ENCODE measurements at regions not wholly inside any gene's neighbourhood (a gene's known extent, or its start where the extent isn't known, plus 50 kb on each side); places are given as distances from the start of the nearest gene placed in this dataset.

GRCh38 chr7:121761399-121761798 lies 111.6 kb upstream of the PTPRZ1 start:
- Histone ChIP-seq H3K36me3 (no peaks in the 10 kb centered on the region), H3K27ac (replicated peaks in 1 of 4) (no peak overlapping the region), H3K4me3 (no peak overlapping the region), H3K9me3 (peaks cover 0 to 3% (median 0%) of the 10 kb centered on the region in 4 donors), H3K27me3 (no peaks in the 10 kb centered on the region), H3K4me1 (no peaks in the 10 kb centered on the region)
- 55% methylated on average over 1 of the region's 1 CpG for WGBS
- DNase-seq (ENCODE audit: extremely low spot score): no peak
- intact Hi-C loops (cut with DNase I): no loop called here
- TF ChIP-seq POLR2A (IDR thresholded peaks at IDR 0.05; ENCODE audit: low read depth) (no peak), EP300 (IDR thresholded peaks at IDR 0.05) (no peak), CTCF (IDR thresholded peaks at IDR 0.05) (no peak)

GRCh38 chr7:121755818-121756552 lies 117.0 kb upstream of the PTPRZ1 start:
- H3K27ac ChIP-seq (replicated peaks in 1 of 4): no peak overlapping the region
- DNase-seq (ENCODE audit: extremely low spot score): no peak
- TF ChIP-seq POLR2A (IDR thresholded peaks at IDR 0.05; ENCODE audit: low read depth): no peak
- TF ChIP-seq EP300 (IDR thresholded peaks at IDR 0.05): no peak
- TF ChIP-seq CTCF (IDR thresholded peaks at IDR 0.05): no peak
- no peak for TF ChIP-seq POLR2AphosphoS5 (IDR thresholded peaks at IDR 0.05)
- H3K9me3 ChIP-seq: no peaks in the 10 kb centered on the region
- H3K4me3 ChIP-seq: no peak overlapping the region
- no peaks in the 10 kb centered on the region for H3K27me3 ChIP-seq
- no peaks in the 10 kb centered on the region for H3K4me1 ChIP-seq
- intact Hi-C loops (cut with DNase I): no loop called here
- 82% methylated on average over 6 of the region's 6 CpGs for WGBS
- no peaks in the 10 kb centered on the region for H3K36me3 ChIP-seq

- DNase-seq (ENCODE audit: extremely low spot score): no peak
- intact Hi-C loops (cut with DNase I): no loop called here
- no peaks in the 10 kb centered on the region for H3K36me3 ChIP-seq
- H3K9me3 ChIP-seq: no peaks in the 10 kb centered on the region
- no peak overlapping the region for H3K27ac ChIP-seq (replicated peaks in 1 of 4)
- TF ChIP-seq POLR2A (IDR thresholded peaks at IDR 0.05; ENCODE audit: low read depth): no peak
- TF ChIP-seq CTCF (IDR thresholded peaks at IDR 0.05): no peak
- TF ChIP-seq POLR2AphosphoS5 (IDR thresholded peaks at IDR 0.05): no peak
- no peak for TF ChIP-seq EP300 (IDR thresholded peaks at IDR 0.05)
- no peak overlapping the region for H3K4me3 ChIP-seq
- WGBS: 57% methylated on average over 2 of the region's 2 CpGs
- H3K27me3 ChIP-seq: no peaks in the 10 kb centered on the region
- no peaks in the 10 kb centered on the region for H3K4me1 ChIP-seq
These were observed 117.7 kb upstream of the PTPRZ1 start for GRCh38 chr7:121755286-121755685.

GRCh38 chr7:121753944-121754343 lies 119.0 kb upstream of the PTPRZ1 start:
- H3K36me3 ChIP-seq: no peaks in the 10 kb centered on the region
- DNase-seq (ENCODE audit: extremely low spot score): no peak
- TF ChIP-seq CTCF (IDR thresholded peaks at IDR 0.05): no peak
- no peak for TF ChIP-seq POLR2A (IDR thresholded peaks at IDR 0.05; ENCODE audit: low read depth)
- TF ChIP-seq POLR2AphosphoS5 (IDR thresholded peaks at IDR 0.05): no peak
- TF ChIP-seq EP300 (IDR thresholded peaks at IDR 0.05): no peak
- H3K4me1 ChIP-seq: no peaks in the 10 kb centered on the region
- H3K4me3 ChIP-seq: no peak overlapping the region
- no peaks in the 10 kb centered on the region for H3K27me3 ChIP-seq
- intact Hi-C loops (cut with DNase I): no loop called here
- H3K27ac ChIP-seq (replicated peaks in 1 of 4): no peak overlapping the region
- no peaks in the 10 kb centered on the region for H3K9me3 ChIP-seq
- 81% methylated on average over 2 of the region's 2 CpGs for WGBS

DNA sequence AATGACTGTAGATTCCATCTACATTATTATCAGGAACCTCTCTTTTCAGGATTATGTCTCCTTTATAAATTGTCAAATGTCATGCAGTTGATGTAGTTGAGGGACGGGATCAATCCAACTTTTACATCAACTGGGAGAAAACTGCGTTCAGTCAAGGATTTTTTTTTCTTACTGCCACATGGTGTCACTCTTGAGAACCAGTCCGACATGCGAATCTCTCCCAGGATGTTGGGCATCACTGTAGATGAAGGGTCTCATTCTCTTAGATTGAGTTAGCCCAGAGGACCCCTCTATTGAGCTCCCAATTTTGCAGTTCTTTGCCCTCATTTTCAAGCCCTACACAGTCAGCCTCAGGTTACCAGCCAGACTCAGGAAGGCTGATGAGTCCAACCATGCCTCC lies 120.3 kb upstream of the PTPRZ1 start:
- no peaks in the 10 kb centered on the region for H3K4me1 ChIP-seq
- H3K27me3 ChIP-seq: no peaks in the 10 kb centered on the region
- H3K27ac ChIP-seq (replicated peaks in 1 of 4): no peak overlapping the region
- no peak overlapping the region for H3K4me3 ChIP-seq
- H3K36me3 ChIP-seq: no peaks in the 10 kb centered on the region
- H3K9me3 ChIP-seq: no peaks in the 10 kb centered on the region
- intact Hi-C loops (cut with DNase I): no loop called here
- WGBS: 32% methylated on average over 4 of the region's 4 CpGs
- DNase-seq (ENCODE audit: extremely low spot score): no peak
- TF ChIP-seq POLR2A (IDR thresholded peaks at IDR 0.05; ENCODE audit: low read depth) (no peak), POLR2AphosphoS5 (IDR thresholded peaks at IDR 0.05) (no peak), EP300 (IDR thresholded peaks at IDR 0.05) (no peak), CTCF (IDR thresholded peaks at IDR 0.05) (no peak)

Data from esophagus muscularis mucosa (tissue), 4 donors.